Muscle of arm (tissue), 1 donor: ENCODE measurements at regions not wholly inside any gene's neighbourhood (a gene's known extent, or its start where the extent isn't known, plus 50 kb on each side); places are given as distances from the start of the nearest gene placed in this dataset.
A peak's percentile ranks its signal among the peaks of the same experiment; 100 is the strongest.

Experiments
- DNase-seq: peaks from one replicate; pipeline ENCODE4 v3.0.0-alpha.2; 2013

DNA sequence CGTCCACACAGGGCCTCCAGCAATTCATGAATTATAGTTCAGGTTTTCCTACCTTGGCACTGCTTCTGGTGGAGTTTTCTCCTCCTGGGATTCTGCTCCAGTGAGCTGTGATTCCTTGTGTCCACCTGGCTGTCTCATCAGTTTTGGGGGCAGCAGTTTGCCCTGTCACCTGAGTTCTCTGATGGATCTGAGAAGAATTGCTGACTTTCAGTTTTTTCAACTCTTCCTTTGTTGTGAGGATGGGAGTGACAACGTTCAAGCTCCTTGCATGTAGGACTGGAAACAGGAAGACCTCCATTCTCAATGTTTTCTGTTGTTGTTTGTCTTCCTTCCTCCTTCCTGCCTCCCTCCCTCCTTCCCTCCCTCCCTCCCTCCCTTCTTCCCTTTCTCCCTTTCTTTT is 359.0 kb downstream of the TSN start:
- no peak for DNase-seq

DNA sequence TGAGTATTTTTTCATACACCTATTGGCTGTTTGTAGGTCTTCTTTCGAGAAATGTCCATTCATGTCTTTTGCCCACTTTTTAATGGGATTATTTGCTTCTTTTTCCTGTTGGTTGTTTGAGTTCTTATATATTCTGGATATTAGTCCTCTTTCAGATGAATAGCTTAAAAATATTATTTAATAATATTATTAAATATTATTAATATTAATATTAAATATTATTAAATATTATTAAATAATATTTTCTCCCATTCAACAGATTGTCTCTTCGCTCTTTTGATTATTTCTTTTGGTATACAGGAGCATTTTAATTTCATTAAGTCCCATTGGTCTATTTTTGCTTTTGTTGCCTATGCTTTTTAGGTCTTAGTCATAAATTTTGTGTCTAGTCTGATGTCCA is 361.9 kb downstream of the TSN start:
- no peak for DNase-seq

DNA sequence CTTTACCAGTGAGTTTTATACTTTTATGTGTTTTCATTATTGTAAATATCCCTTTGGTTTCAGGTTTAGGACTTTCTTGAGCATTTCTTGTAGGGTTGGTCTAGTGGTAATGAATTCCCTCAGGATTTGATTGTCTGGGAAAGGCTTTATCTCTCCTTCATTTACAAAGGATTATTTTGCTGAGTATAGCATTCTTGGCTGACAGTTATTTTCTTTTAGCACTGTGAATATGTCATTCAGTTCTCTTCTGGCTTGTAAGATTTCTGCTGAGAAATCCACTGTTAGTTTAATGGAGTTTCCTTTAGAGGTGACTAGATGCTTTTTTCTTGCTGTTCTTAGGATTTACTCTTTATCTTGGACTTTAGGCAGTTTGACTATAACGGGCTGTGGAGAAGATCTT is 373.9 kb downstream of the TSN start:
- DNase-seq: no peak

DNA sequence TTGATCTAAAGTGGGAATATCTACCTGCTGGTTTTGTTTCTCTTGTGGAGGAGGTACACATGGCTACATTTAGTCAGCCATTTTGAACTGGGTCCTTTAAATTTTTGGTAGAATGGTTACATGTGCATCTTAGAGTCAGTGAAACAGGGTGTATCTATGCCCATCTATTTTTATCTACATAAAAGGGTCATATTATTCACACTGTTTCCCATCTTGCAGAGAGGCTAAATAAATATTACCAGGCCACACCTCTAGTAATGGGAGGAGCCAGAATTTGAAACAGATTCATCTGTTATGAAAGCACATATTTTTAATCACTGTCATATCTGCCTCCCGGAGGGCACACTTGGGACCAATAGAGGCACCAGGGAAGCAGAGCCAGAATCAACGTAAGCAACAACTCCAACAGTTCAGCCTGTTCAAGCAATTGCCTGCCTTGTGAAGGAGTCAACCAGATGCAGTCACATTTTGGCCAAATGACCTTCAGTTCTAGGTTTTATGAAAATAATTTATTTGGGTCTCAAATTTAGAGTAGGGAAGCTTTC is 376.8 kb downstream of the TSN start:
- no peak for DNase-seq

DNA sequence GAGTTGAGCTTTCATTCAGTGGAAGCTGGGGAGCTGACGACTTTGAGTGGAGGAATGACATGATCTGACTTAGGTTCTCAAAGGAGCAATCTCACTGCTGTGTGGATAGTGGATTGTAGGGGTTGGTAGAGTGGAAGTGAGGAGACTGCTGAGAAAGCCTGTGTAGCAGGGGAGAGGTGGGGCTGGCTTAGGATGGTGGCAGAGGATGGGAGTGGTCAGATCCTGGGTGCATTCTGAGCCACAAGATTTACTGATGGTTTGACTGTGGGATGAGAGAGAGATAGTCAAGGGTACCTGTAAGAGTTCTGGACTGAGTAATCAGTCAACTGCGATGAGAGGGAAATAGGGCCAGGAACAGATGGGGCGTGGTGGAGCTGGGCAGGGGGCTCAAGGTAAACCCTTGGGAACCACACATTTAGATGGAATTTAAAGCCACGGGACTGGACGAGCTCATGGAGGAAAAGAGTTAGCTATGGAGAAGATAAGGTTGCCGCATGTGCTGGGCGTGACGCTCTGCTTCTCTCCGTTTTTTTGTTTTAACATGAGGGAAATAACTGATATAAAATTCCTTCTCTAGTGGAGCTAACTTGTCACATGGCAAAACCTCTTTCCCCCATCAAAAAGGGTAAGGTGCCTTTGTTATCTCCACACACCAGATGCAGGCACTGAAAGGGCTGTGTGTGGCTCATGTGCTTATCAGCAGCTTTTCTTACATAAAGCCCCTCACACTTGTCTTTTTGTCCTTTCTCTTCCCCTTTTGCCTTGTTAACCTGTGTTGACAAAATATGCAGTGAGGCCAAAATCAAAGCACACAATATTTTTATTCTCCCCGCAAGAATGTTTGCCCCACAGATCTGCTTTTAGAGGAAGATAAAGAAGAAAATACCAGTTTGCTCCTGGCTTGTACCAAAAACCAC is 379.8 kb downstream of the TSN start:
- DNase-seq: no peak

DNA sequence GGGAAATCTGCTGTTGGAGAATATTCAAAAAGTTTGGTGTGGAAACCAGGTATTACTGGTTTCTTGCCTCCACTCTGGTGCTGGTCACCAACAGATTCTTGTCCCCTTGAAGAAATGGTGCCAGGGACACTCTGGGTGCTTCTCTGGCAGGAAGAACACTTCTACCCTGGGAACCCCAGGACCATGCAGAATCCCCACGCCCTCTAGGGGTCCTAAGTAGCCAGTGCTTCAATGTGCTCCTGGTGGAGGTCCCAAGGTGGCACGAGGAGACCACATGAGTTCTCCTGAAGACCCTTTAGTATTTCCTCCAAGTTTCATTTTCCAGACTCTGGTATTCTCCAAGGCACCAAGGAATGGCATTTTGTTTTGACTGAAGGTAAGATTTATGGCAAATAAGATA is 380.6 kb downstream of the TSN start:
- DNase-seq: no peak

DNA sequence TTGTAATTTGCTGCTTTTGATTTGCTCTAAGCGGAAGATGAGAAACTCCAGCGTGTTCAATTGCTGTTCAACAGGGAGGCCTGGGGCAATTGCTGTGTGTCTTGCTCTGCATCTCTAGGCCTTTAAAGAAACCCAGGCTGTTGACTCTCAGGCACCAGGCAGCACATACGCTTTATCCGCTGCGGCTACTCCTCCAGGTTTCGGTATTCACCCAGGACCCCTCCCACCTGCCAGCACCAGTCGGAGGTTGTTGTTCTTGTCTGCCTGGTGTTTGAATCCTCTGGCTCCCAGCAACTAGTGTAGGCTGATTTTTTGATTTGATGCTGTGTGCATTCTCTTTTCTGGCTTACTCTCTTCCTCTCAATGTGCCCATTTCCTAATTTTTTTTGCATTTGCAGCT is 383.1 kb downstream of the TSN start:
- DNase-seq: no peak

DNA sequence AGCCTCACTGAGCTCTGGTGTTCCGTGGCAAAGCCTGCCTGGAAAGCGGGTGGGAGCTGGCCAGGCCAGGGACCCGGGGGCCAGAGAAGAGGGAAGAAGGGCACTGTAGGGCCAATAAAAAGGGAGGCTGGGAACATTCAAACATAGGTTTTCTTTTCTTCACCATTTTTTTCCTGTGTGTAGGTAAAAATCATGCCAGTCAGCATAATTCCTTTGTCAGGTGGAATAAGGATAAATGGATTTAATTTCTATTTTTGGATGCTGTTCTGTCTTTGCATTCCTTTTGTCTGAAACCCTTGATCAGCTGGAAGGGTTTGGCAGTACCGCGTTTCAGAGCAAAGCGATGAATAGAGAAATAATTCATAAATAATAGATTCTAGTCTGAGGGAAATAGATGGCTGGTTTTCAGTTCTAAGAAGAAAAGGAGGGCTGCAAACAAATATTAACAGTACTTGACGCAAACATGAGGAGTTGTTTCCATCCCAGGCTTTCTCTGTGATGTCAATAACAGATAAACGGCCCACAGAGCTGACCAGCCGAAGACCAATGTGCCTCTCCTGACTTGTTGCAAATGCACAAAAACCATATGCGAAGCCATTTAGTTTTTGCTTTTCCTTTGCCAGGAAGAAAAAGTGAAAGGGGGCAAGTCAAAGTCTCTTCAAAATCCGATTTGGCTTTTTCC is 384.4 kb downstream of the TSN start:
- peak; percentile 59 for DNase-seq

DNA sequence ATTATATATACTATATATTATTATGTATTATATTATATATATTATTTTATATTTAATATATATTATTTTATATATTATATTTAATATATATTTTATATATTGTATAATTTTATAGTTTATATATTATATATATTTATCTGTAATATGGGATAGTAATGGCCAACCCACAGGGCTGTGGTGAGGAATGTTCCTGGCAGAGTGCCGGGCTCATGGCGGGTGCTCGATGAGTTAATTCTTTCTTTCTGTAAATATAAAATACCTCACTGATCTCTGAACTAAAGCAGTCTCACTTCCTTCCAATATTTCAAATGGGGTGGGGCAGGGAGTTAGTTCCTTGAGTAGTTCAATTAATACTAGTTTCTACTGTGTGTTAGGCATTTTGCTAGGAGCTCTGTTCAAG is 389.4 kb downstream of the TSN start:
- no peak for DNase-seq

DNA sequence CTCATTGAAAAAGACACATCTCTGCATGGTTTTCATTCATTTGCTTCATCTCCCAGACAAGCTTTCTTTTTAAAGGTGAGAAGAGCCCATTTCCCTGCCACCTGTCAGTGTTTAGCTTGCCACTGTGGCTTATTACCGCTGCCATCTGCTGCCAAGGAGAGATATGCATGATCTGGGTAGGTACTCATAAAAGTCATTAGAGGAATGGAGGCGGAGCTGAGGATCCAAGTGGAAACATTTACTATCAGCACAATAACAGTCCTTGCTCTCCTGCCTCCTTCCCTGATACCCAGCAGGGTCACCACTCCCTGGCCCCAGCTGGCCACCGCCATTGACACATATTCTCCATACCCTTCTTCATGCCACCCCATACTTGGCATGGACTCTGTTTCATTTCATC is 390.4 kb downstream of the TSN start:
- no peak for DNase-seq

DNA sequence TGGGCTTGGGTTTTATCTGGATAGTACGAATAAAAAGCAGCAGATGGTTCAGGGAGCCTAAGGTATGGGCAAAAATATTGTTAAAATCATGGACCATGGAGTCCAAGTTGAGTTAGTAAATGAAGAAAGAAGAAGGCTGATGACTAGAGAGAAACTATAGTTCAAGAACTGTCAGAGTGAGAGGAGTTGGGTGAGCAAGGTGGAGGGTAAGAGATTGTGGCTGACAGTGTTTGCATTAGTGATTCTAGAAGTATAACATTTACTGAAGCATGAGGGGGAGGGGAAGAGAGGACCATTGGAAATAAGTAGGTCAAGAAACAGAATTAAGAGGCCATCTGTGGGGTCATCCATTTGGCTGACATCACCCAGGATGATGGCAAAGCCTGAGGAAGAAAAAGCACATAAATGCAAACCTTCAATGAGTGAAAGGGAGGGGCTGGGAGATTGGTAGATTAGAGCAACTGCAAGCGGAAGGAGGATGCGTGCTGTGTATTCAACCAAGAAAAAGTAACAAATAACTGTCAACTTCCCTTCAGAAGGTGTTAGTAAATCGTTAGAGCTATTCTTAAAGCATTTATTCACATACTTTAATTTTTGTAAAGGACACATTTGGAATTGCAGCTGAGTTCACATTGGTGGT is 392.8 kb downstream of the TSN start:
- DNase-seq: no peak

DNA sequence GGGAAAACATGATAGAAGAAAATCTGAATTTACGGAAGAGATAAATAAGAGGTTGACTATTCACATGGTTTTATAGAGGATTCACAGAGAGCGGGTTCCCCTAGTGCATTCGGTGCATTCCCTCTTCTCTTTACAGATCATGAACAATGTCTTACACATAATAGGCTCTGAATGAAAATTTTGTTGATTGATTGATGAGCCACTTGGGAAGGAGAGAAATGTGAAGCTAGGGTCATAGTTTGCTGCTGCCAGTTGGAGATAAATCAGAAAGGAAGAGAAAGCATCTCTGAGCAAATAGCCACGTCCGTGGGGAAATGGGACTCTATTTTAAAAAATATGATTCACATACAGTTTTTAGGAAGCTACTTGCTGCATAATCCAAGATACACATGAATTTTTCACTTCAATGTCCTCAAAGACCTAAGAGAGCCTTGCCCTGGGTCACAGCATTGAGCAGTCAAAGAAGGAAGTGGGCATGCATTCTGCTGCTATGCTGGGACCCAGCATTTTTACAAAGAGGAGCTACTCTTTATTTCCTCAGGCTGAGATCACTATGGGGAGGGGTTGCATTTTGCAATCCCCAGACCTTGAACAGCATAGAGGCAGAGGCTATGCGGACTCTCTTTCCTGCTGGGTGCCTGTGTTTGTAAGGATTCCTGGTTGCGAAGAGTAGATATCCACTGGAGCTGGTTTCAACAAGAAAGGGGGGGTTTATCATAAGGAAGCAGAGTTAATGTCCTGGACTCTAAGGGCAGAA is 395.3 kb downstream of the TSN start:
- DNase-seq: peak; percentile 21

DNA sequence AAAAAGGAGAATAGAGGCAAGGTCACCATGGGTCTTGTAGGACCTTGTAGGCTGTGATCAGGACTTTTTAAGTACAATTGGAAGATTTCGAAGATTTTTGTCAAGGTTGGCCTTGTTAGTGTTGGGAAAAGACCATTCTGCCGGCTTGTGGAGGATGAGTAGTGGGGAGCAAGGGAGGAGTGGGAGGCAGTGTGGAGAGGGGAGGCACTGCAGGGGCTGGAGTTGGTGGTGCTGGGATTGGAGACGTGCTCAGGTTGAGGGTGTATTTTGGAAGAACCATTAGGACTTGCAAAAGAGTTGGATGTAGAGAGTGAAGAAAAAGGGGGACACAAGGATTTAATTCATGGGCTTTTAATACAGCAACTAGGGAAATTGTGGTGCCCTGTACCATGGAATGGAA is 397.1 kb downstream of the TSN start:
- DNase-seq: no peak

DNA sequence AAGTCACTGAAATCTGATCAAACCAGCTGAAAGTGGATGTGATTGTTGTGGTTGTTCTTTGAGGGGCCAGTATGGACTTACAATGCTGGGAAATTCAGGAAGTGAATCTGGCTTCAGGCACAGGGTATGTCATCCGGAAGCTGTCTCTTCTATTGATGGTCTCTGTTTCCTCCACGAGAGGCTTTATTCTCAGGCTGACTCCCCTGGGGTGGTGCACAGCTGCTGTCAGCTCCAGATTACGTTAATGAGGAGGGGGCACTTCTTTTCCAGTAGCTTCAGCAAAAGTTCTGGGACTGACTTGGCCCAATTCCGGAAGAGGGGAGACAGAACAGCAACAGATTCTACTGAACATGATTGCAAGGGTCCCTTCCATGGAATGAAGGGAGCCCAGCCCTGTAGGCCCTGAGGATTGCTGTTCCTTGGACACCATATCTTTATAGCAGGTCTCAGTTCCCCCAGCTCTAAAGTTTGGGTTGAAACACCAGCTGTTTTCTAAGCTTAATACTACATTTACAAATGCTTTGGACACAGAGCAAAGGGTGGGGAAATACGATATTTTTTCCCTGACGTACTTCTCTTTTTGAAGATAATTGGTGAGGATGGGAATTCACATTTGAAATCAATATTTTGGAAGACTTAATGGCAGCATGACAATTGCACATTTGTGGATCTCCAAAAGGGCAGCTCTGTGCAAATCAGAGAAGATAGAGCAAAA is 400.9 kb downstream of the TSN start:
- peak; percentile 41 for DNase-seq

DNA sequence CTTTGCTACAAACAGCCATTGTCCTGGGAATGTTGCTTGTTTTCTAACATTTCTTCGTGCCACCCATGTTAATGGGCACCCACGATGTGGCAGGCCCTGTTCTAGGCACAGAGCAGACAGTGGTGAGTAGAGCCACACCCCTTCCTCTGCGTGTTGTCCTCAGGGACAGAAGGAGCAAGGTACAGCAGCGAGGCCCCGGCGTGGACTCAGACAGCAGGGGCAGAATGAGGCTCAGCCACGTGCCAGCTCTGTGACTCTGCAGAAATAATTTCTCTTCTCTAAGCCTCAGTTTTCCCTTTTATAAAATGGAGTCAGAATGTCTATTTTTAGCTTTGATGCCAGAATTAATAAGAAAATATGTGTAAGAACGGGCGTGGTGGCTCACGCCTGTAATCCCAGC is 401.7 kb downstream of the TSN start:
- no peak for DNase-seq

DNA sequence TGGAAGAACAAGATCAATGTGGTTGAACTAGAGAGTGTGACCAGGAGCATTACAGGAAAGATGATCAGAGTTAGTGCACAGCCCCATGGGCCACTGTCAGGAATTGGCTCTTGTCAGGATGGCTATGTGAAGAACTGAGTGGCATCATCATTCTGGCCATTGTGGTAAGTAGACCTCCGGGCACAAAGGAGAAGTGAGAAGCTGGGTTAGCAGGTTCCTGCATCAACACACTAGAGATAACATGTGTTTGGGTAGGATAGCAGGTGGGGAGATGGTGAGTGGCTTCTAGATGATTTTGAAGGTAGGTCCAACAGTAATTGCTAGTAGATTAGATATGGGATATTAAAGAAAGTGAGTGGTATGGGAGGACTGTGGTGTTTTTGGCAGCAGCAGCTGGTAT is 408.2 kb downstream of the TSN start:
- DNase-seq: no peak

DNA sequence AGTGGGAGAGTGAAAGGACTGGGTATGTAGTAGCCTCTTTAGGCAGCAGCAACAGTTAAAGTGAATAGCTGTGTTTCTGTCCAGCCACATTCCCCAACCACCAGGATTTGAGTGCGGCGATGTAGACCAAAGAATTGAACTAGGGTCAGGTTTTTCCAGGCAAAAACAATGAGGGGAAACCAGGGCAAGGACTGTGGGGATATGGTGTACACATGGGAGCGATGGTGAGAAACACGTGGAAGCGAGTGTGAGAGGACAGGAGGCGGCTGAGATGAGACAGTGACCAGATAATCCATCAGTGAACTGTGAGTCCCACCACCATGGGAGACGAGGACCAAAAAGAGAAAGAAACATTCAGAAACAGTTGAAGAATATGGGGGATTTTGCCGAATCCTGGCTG is 409.5 kb downstream of the TSN start:
- no peak for DNase-seq

DNA sequence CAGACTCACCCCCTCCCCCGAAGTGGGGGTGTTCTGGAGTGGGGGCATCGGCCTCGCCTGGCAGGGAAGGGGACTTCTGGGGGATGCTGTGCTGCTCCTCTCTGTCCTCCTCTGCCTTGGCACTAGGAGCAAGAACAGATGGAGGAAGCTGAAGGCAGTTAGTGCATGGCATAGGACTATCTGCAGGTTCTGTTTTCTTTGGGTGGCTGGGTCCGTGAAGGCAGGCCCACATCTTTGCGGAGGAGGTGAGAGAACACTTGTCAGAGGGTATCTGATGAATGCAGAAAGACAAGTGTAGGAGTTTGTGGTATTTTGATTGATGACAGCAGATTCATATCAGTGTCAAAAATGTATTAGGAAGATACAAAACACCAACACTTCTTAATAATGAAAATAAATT is 411.4 kb downstream of the TSN start:
- DNase-seq: no peak

DNA sequence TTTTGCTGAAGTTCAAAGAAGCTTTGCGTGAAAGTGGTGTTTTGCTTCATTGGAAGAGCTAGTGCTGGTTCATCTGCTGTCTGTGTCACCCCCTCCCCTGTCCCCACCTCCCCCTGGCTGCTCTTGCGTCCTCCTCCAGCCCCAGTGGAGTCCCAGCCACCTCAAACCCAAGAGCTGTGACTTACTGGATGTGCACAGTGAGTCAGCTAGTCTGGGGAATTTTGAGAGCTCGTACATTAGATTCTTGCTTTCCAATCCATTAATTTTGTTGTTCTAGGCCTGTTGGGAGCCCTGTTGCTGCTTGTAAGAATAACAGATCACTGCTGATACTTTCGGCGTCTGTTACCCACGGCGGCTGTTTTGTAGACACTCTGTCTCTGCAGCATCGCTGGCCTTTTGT is 412.1 kb downstream of the TSN start:
- no peak for DNase-seq

DNA sequence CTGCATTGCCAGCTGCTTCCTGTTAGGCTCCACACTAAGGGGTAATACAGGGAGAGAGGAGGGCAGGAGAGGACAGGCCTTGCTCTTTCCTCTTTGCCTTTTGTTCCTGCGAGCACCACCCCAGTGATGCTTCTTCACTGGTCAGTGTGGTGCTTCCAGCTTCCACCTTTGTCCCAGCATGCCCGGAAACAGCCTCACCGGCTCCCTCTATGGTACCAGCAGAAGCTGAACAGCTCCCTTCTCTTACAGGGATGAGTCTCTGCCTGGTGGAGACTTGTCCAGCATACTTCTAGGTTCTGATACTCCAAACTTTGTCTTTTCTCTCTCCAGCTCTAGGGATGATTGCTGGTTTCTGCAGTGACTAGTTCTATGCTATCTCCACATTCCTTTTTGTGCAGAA is 413.3 kb downstream of the TSN start:
- no peak for DNase-seq

DNA sequence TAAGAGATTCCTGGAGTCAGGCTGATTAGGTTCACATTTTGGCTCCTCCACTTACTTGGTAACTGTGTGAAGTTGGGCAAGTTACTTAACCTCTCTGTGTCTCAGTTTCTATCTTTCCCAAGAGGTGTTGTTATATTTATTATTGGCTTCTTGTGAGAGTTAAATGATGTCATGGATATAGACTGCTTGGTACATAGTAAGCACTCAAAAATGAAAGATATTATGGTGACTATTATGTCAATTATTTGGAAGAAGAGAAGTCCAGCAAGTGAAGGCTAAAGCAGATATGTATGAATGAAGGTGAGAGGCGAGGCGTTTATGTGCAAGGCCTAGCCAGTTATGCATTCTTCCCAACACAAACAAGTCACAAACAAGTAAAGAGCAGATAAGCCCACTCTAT is 417.4 kb downstream of the TSN start:
- DNase-seq: no peak
